ENCODE measurements at regions not wholly inside any gene's neighbourhood (a gene's known extent, or its start where the extent isn't known, plus 50 kb on each side); places are given as distances from the start of the nearest gene placed in this dataset.
A peak's percentile ranks its signal among the peaks of the same experiment; 100 is the strongest.

- intact Hi-C loops (cut with micrococcal nuclease) = no loop called here
- no peak for TF ChIP-seq CTCF (IDR thresholded peaks at IDR 0.05)
- Histone ChIP-seq H3K9me3 (ENCODE audit: control insufficient read depth, insufficient read depth, low read length) (no peaks in the 10 kb centered on the region), H3K36me3 (ENCODE audit: control insufficient read depth, insufficient read depth, low read length) (no peaks in the 10 kb centered on the region), H3K27ac (ENCODE audit: low read length) (no peak overlapping the region), H3K4me3 (ENCODE audit: low read length) (no peak overlapping the region), H3K27me3 (ENCODE audit: control insufficient read depth, insufficient read depth, low read length) (no peaks in the 10 kb centered on the region), H3K4me1 (ENCODE audit: control insufficient read depth, insufficient read depth, low read length) (no peaks in the 10 kb centered on the region)
- peaks cover 7 to 16% of the 10 kb centered on the region in 2 donors for H3K27me3 Mint-ChIP-seq (ENCODE audit: low read depth in 2 of 2)
- H3K9me3 Mint-ChIP-seq = no peaks in the 10 kb centered on the region
- H3K4me1 Mint-ChIP-seq = peaks cover 0 to 5% of the 10 kb centered on the region in 2 donors
- 89% methylated on average over 24 of the region's 24 CpGs for WGBS (ENCODE audit: insufficient coverage)
- ATAC-seq (no peak), DNase-seq (no peak)
- H3K36me3 Mint-ChIP-seq = no peaks in the 10 kb centered on the region
- no peak overlapping the region for H3K27ac Mint-ChIP-seq
- H3K4me3 Mint-ChIP-seq = no peak overlapping the region
Measured at GRCh38 chr16:85477801-85478363, 135.2 kb upstream of the GSE1 start.

- Mint-ChIP-seq H3K27me3 (ENCODE audit: low read depth in 2 of 2) (peaks cover 0 to 3% of the 10 kb centered on the region in 2 donors), H3K36me3 (no peaks in the 10 kb centered on the region), H3K4me3 (no peak overlapping the region), H3K27ac (no peak overlapping the region), H3K4me1 (peaks cover 0 to 5% of the 10 kb centered on the region in 2 donors), H3K9me3 (no peaks in the 10 kb centered on the region)
- peak; percentile 18 for TF ChIP-seq CTCF (IDR thresholded peaks at IDR 0.05)
- peak in 1 of 2 donors; percentile 42 for DNase-seq
- 70% methylated on average over 26 of the region's 26 CpGs for WGBS (ENCODE audit: insufficient coverage)
- Histone ChIP-seq H3K27ac (ENCODE audit: low read length) (no peak overlapping the region), H3K4me3 (ENCODE audit: low read length) (no peak overlapping the region), H3K27me3 (ENCODE audit: control insufficient read depth, insufficient read depth, low read length) (no peaks in the 10 kb centered on the region), H3K36me3 (ENCODE audit: control insufficient read depth, insufficient read depth, low read length) (no peaks in the 10 kb centered on the region), H3K9me3 (ENCODE audit: control insufficient read depth, insufficient read depth, low read length) (no peaks in the 10 kb centered on the region), H3K4me1 (ENCODE audit: control insufficient read depth, insufficient read depth, low read length) (no peaks in the 10 kb centered on the region)
- peak in 1 of 3 donors; percentile 44 for ATAC-seq
- intact Hi-C loops (cut with micrococcal nuclease) = loop anchor here (2.0 kb wide), 1 partner anchor 131 kb away; no protein-coding TSS in a partner anchor
Measured at GRCh38 chr16:85479972-85480726, 133.0 kb upstream of the GSE1 start.

GRCh38 chr16:85480727-85481101 is 132.4 kb upstream of the GSE1 start:
- WGBS (ENCODE audit: insufficient coverage) = 69% methylated on average over 18 of the region's 18 CpGs
- no peak overlapping the region for H3K4me3 Mint-ChIP-seq
- H3K9me3 Mint-ChIP-seq = no peaks in the 10 kb centered on the region
- H3K27ac Mint-ChIP-seq = no peak overlapping the region
- DNase-seq (no peak), ATAC-seq (no peak)
- no peak overlapping the region for H3K27ac ChIP-seq (ENCODE audit: low read length)
- no peaks in the 10 kb centered on the region for H3K27me3 Mint-ChIP-seq (ENCODE audit: low read depth in 2 of 2)
- H3K4me1 ChIP-seq (ENCODE audit: control insufficient read depth, insufficient read depth, low read length) = no peaks in the 10 kb centered on the region
- peaks cover 0 to 5% of the 10 kb centered on the region in 2 donors for H3K4me1 Mint-ChIP-seq
- H3K9me3 ChIP-seq (ENCODE audit: control insufficient read depth, insufficient read depth, low read length) = no peaks in the 10 kb centered on the region
- intact Hi-C loops (cut with micrococcal nuclease) = loop anchor here (2.0 kb wide), 1 partner anchor 130 kb away; no protein-coding TSS in a partner anchor
- no peaks in the 10 kb centered on the region for H3K27me3 ChIP-seq (ENCODE audit: control insufficient read depth, insufficient read depth, low read length)
- H3K36me3 Mint-ChIP-seq = no peaks in the 10 kb centered on the region
- no peaks in the 10 kb centered on the region for H3K36me3 ChIP-seq (ENCODE audit: control insufficient read depth, insufficient read depth, low read length)
- no peak for TF ChIP-seq CTCF (IDR thresholded peaks at IDR 0.05)
- no peak overlapping the region for H3K4me3 ChIP-seq (ENCODE audit: low read length)
